Muscle layer of colon (tissue), 2 donors: ENCODE measurements at regions not wholly inside any gene's neighbourhood (a gene's known extent, or its start where the extent isn't known, plus 50 kb on each side); places are given as distances from the start of the nearest gene placed in this dataset.

Experiments
- H3K27ac ChIP-seq: one replicate; pipeline ENCODE4 v1.7.0; 2013; ENCODE audit warnings: low read depth, mild to moderate bottlenecking, low read length, moderate library complexity
- H3K27me3 ChIP-seq, 2 donors: one replicate each; pipeline ENCODE4 v1.7.0; 2013; ENCODE audit warnings: low read length in 2 of 2, mild to moderate bottlenecking in 2 of 2; ENCODE audit not compliant: insufficient read depth in 2 of 2, control insufficient read depth in 1 of 2
- H3K36me3 ChIP-seq: one replicate; pipeline ENCODE4 v1.7.0; 2013; ENCODE audit warnings: mild to moderate bottlenecking, low read length; ENCODE audit not compliant: insufficient read depth
- H3K4me1 ChIP-seq: one replicate; pipeline ENCODE4 v1.7.0; 2013; ENCODE audit warnings: mild to moderate bottlenecking, low read length; ENCODE audit not compliant: insufficient read depth
- H3K4me3 ChIP-seq, 2 donors: one replicate each; pipeline ENCODE4 v1.7.0; 2013; ENCODE audit warnings: low read length in 2 of 2, low read depth in 1 of 2, mild to moderate bottlenecking in 1 of 2, moderate library complexity in 1 of 2
- H3K9ac ChIP-seq: one replicate; pipeline ENCODE4 v1.7.0; 2013; ENCODE audit warnings: low read length
- H3K9me3 ChIP-seq: one replicate; pipeline ENCODE4 v1.7.0; 2013; ENCODE audit warnings: mild to moderate bottlenecking, low read length
- donor health status: abdominal sarcoma.
- donor health status: Adenocarcinoma of cecum.

- Histone ChIP-seq H3K27me3 (no peaks in the 10 kb centered on the region), H3K9ac (no peak overlapping the region), H3K36me3 (no peaks in the 10 kb centered on the region), H3K27ac (no peak overlapping the region), H3K4me1 (peaks cover 6% of the 10 kb centered on the region), H3K9me3 (no peaks in the 10 kb centered on the region), H3K4me3 (no peak overlapping the region)
Observed at GRCh38 chr3:174619239-174619638, 239.9 kb upstream of the NAALADL2 start.

GRCh38 chr3:174620138-174620537 lies 239.0 kb upstream of the NAALADL2 start:
- Histone ChIP-seq H3K4me3 (no peak overlapping the region), H3K9ac (no peak overlapping the region), H3K36me3 (no peaks in the 10 kb centered on the region), H3K27ac (no peak overlapping the region), H3K4me1 (peaks cover 6% of the 10 kb centered on the region), H3K9me3 (no peaks in the 10 kb centered on the region), H3K27me3 (no peaks in the 10 kb centered on the region)

- no peak overlapping the region for H3K4me3 ChIP-seq
- H3K4me1 ChIP-seq: peaks cover 6% of the 10 kb centered on the region
- no peak overlapping the region for H3K9ac ChIP-seq
- H3K36me3 ChIP-seq: no peaks in the 10 kb centered on the region
- no peaks in the 10 kb centered on the region for H3K9me3 ChIP-seq
- no peak overlapping the region for H3K27ac ChIP-seq
- H3K27me3 ChIP-seq: no peaks in the 10 kb centered on the region
Observed at GRCh38 chr3:174620855-174621472, 238.2 kb upstream of the NAALADL2 start.

- H3K36me3 ChIP-seq: no peaks in the 10 kb centered on the region
- H3K9ac ChIP-seq: no peak overlapping the region
- H3K9me3 ChIP-seq: no peaks in the 10 kb centered on the region
- no peak overlapping the region for H3K27ac ChIP-seq
- no peak overlapping the region for H3K4me3 ChIP-seq
- no peaks in the 10 kb centered on the region for H3K4me1 ChIP-seq
- no peaks in the 10 kb centered on the region for H3K27me3 ChIP-seq
Observed at GRCh38 chr3:174633342-174633741, 225.8 kb upstream of the NAALADL2 start.

- Histone ChIP-seq H3K27me3 (no peaks in the 10 kb centered on the region), H3K9me3 (no peaks in the 10 kb centered on the region), H3K4me1 (no peaks in the 10 kb centered on the region), H3K9ac (no peak overlapping the region), H3K36me3 (no peaks in the 10 kb centered on the region), H3K27ac (no peak overlapping the region), H3K4me3 (no peak overlapping the region)
Observed at GRCh38 chr3:174636451-174636850, 222.7 kb upstream of the NAALADL2 start.

GRCh38 chr3:174639406-174639805 lies 219.7 kb upstream of the NAALADL2 start:
- Histone ChIP-seq H3K27ac (no peak overlapping the region), H3K9me3 (no peaks in the 10 kb centered on the region), H3K27me3 (no peaks in the 10 kb centered on the region), H3K9ac (no peak overlapping the region), H3K4me3 (no peak overlapping the region), H3K36me3 (no peaks in the 10 kb centered on the region), H3K4me1 (no peaks in the 10 kb centered on the region)

GRCh38 chr3:174639970-174640369 lies 219.2 kb upstream of the NAALADL2 start:
- Histone ChIP-seq H3K27me3 (no peaks in the 10 kb centered on the region), H3K36me3 (no peaks in the 10 kb centered on the region), H3K9me3 (no peaks in the 10 kb centered on the region), H3K4me1 (no peaks in the 10 kb centered on the region), H3K4me3 (no peak overlapping the region), H3K27ac (no peak overlapping the region), H3K9ac (no peak overlapping the region)

GRCh38 chr3:174640932-174641331 lies 218.2 kb upstream of the NAALADL2 start:
- Histone ChIP-seq H3K9ac (no peak overlapping the region), H3K4me3 (no peak overlapping the region), H3K36me3 (no peaks in the 10 kb centered on the region), H3K9me3 (no peaks in the 10 kb centered on the region), H3K27me3 (no peaks in the 10 kb centered on the region), H3K27ac (no peak overlapping the region), H3K4me1 (no peaks in the 10 kb centered on the region)

GRCh38 chr3:174644287-174644686 lies 214.8 kb upstream of the NAALADL2 start:
- no peaks in the 10 kb centered on the region for H3K9me3 ChIP-seq
- no peak overlapping the region for H3K9ac ChIP-seq
- H3K27ac ChIP-seq: no peak overlapping the region
- no peaks in the 10 kb centered on the region for H3K27me3 ChIP-seq
- no peaks in the 10 kb centered on the region for H3K36me3 ChIP-seq
- no peaks in the 10 kb centered on the region for H3K4me1 ChIP-seq
- no peak overlapping the region for H3K4me3 ChIP-seq

- Histone ChIP-seq H3K27ac (no peak overlapping the region), H3K9ac (no peak overlapping the region), H3K9me3 (no peaks in the 10 kb centered on the region), H3K4me1 (no peaks in the 10 kb centered on the region), H3K4me3 (no peak overlapping the region), H3K27me3 (no peaks in the 10 kb centered on the region), H3K36me3 (no peaks in the 10 kb centered on the region)
Observed at GRCh38 chr3:174651951-174652350, 207.2 kb upstream of the NAALADL2 start.

- Histone ChIP-seq H3K9me3 (no peaks in the 10 kb centered on the region), H3K4me3 (no peak overlapping the region), H3K27me3 (no peaks in the 10 kb centered on the region), H3K9ac (no peak overlapping the region), H3K4me1 (no peaks in the 10 kb centered on the region), H3K27ac (no peak overlapping the region), H3K36me3 (no peaks in the 10 kb centered on the region)
Observed at GRCh38 chr3:174659511-174659910, 199.6 kb upstream of the NAALADL2 start.

- Histone ChIP-seq H3K4me3 (no peak overlapping the region), H3K9me3 (no peaks in the 10 kb centered on the region)
Observed at GRCh38 chr3:174662653-174663052, 196.5 kb upstream of the NAALADL2 start.

More at GRCh38 chr3:174662653-174663052, 196.5 kb upstream of the NAALADL2 start:
- Histone ChIP-seq H3K36me3 (no peaks in the 10 kb centered on the region), H3K27ac (no peak overlapping the region), H3K9ac (no peak overlapping the region), H3K4me1 (no peaks in the 10 kb centered on the region), H3K27me3 (no peaks in the 10 kb centered on the region)
